Esophagus squamous epithelium (tissue), 5 donors: ENCODE measurements at regions not wholly inside any gene's neighbourhood (a gene's known extent, or its start where the extent isn't known, plus 50 kb on each side); places are given as distances from the start of the nearest gene placed in this dataset.
"Not testable (repeated sequence)": the region's sequence is repeated elsewhere in the genome, so short reads cannot be mapped to it uniquely, and the experiment has no call there.

Experiments
- DNase-seq: peaks from one replicate; lab custom pipeline; 2025; lab: John Stamatoyannopoulos, UW
- H3K27ac ChIP-seq, 4 donors: fragments of 200-600 bp; sonication (generic); one replicate each; pipeline ENCODE4 v1.5.1; 2016 to 2019; ENCODE audit warnings: mild to moderate bottlenecking in 1 of 4
- H3K27me3 ChIP-seq, 4 donors: fragments of 200-600 bp; sonication (generic); 1 replicate in 3 of 4; 2 replicates in 1 of 4; pipeline versions ENCODE4 v1.5.1 to v1.6.0; 2017 to 2021; ENCODE audit warnings: antibody characterized with exemption in 1 of 4
- H3K36me3 ChIP-seq, 3 donors: fragments of 200-600 bp; sonication (generic); one replicate each; pipeline ENCODE4 v1.5.1; 2016 to 2019
- H3K4me1 ChIP-seq, 3 donors: fragments of 200-600 bp; sonication (generic); one replicate each; pipeline ENCODE4 v1.5.1; 2017 to 2019
- H3K4me3 ChIP-seq, 4 donors: fragments of 200-600 bp; sonication (generic); 1 replicate in 3 of 4; 2 replicates in 1 of 4; pipeline ENCODE4 v1.5.1; 2016 to 2019; ENCODE audit warnings: mild to moderate bottlenecking in 2 of 4, moderate library complexity in 1 of 4
- H3K9me3 ChIP-seq, 3 donors: fragments of 200-600 bp; sonication (generic); one replicate each; pipeline ENCODE4 v1.5.1; 2016 to 2019
- POLR2A ChIP-seq, 4 donors: fragments of 450-650 bp; IDR thresholded peaks; one replicate each; pipeline ENCODE4 v1.6.1; 2017; ENCODE audit warnings: antibody characterized with exemption in 4 of 4, mild to moderate bottlenecking in 4 of 4, moderate library complexity in 3 of 4
- WGBS, 2 donors: methylation state at CpG; one replicate each; pipeline ENCODE4 v1.1.5; 2018; 5-methylcytosine and 5-hydroxymethylcytosine counted together
- intact Hi-C: fragments of 100-400 bp; cut with DNase I; formaldehyde crosslinking; loops from one replicate; pipeline ENCODE4 v1.15.0; 2022
- TF ChIP-seq, protein P1 (sequence below), 6 experiments: fragments of 450-650 bp in 4 of 6; fragments of 200-600 bp in 2 of 6; sonication (generic) in 2 of 6; IDR thresholded peaks; one replicate each; pipeline ENCODE4 v1.5.1; 2016 to 2019; ENCODE audit warnings: antibody characterized with exemption in 6 of 6, mild to moderate bottlenecking in 4 of 6, moderate library complexity in 4 of 6
- donor health status: DM: yes; HTN: yes; CAD: no.

DNA sequence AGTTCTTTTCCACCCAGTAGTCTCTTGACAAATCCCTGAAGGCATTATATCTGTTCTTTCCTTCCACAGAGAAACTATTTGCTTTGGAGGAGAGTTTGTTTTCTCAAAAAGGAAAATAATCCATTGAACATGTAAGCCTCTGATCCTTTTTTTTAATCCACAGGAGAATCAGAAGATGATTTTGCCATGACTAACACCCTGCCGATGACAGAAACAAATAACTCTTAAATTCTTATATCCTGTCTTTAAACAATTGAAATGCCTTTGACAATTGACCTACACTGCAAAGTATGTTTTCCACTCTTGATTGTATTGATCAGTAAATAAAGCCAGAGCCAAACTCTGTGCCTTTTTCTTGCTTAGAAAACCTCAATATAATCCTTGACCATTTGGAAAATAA lies 666.4 kb upstream of the CTNND2 start:
- Histone ChIP-seq H3K27me3 (no peaks in the 10 kb centered on the region), H3K4me3 (no peak overlapping the region), H3K36me3 (no peaks in the 10 kb centered on the region), H3K4me1 (no peaks in the 10 kb centered on the region), H3K9me3 (peaks cover 0 to 16% (median 0%) of the 10 kb centered on the region in 3 donors), H3K27ac (no peak overlapping the region)
- no peak for DNase-seq
- 20 to 50% methylated on average over 1 of the region's 1 CpG for WGBS, 2 donors
- intact Hi-C loops, result no loop called here
- no peak for TF ChIP-seq POLR2A (IDR thresholded peaks at IDR 0.05)
- TF ChIP-seq, protein P1, sequence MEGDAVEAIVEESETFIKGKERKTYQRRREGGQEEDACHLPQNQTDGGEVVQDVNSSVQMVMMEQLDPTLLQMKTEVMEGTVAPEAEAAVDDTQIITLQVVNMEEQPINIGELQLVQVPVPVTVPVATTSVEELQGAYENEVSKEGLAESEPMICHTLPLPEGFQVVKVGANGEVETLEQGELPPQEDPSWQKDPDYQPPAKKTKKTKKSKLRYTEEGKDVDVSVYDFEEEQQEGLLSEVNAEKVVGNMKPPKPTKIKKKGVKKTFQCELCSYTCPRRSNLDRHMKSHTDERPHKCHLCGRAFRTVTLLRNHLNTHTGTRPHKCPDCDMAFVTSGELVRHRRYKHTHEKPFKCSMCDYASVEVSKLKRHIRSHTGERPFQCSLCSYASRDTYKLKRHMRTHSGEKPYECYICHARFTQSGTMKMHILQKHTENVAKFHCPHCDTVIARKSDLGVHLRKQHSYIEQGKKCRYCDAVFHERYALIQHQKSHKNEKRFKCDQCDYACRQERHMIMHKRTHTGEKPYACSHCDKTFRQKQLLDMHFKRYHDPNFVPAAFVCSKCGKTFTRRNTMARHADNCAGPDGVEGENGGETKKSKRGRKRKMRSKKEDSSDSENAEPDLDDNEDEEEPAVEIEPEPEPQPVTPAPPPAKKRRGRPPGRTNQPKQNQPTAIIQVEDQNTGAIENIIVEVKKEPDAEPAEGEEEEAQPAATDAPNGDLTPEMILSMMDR (IDR thresholded peaks at IDR 0.05), result no peak

DNA sequence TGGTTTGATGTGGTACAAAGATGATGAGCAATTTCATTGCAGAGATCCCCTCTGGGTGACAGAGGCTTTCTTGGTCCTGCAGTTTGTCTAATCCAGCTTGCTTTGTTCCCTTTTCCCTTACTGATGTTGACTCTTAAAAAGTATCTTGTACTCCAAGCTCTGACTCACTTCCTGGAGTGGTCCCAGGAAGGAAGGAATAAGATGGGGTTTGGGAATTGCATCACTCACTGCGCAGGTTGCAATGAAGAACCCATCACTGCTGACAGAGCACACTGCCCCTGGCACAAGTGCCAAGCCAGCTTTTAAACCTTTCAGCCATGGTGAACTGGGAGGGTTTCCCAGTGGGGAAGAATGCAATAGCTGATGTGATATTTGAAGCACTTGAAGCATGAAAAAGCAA lies 662.2 kb upstream of the CTNND2 start:
- intact Hi-C loops, result no loop called here
- WGBS, 2 donors, result 75 to 90% methylated on average over 1 of the region's 1 CpG
- TF ChIP-seq, protein P1 (IDR thresholded peaks at IDR 0.05), result no peak
- TF ChIP-seq POLR2A (IDR thresholded peaks at IDR 0.05), result no peak

GRCh38 chr5:12557012-12557411 lies 652.8 kb upstream of the CTNND2 start:
- H3K9me3 ChIP-seq, result no peaks in the 10 kb centered on the region
- H3K4me3 ChIP-seq, result no peak overlapping the region
- H3K27me3 ChIP-seq, result no peaks in the 10 kb centered on the region
- H3K36me3 ChIP-seq, result no peaks in the 10 kb centered on the region
- no peak overlapping the region for H3K27ac ChIP-seq
- WGBS, 2 donors, result 51 to 59% methylated on average over 2 of the region's 2 CpGs
- intact Hi-C loops, result no loop called here
- no peaks in the 10 kb centered on the region for H3K4me1 ChIP-seq
- no peak for DNase-seq
- TF ChIP-seq POLR2A (IDR thresholded peaks at IDR 0.05), result no peak
- TF ChIP-seq, protein P1 (IDR thresholded peaks at IDR 0.05), result no peak

More for the DNA sequence above, 662.2 kb upstream of the CTNND2 start:
- Histone ChIP-seq H3K27ac (no peak overlapping the region), H3K36me3 (no peaks in the 10 kb centered on the region), H3K4me1 (no peaks in the 10 kb centered on the region), H3K27me3 (no peaks in the 10 kb centered on the region), H3K4me3 (no peak overlapping the region), H3K9me3 (no peaks in the 10 kb centered on the region)
- no peak for DNase-seq

- Histone ChIP-seq H3K36me3 (no peaks in the 10 kb centered on the region), H3K4me1 (no peaks in the 10 kb centered on the region), H3K27me3 (no peaks in the 10 kb centered on the region), H3K27ac (no peak overlapping the region), H3K4me3 (no peak overlapping the region), H3K9me3 (no peaks in the 10 kb centered on the region)
- TF ChIP-seq POLR2A (IDR thresholded peaks at IDR 0.05), result no peak
- TF ChIP-seq, protein P1 (IDR thresholded peaks at IDR 0.05), result no peak
- intact Hi-C loops, result no loop called here
- no peak for DNase-seq
- 85 to 94% methylated on average over 1 of the region's 1 CpG for WGBS, 2 donors
Measured at GRCh38 chr5:12526113-12526512, 621.9 kb upstream of the CTNND2 start.

GRCh38 chr5:12522116-12522515 lies 617.9 kb upstream of the CTNND2 start:
- no peak for DNase-seq
- no peaks in the 10 kb centered on the region for H3K4me1 ChIP-seq
- H3K27ac ChIP-seq, result no peak overlapping the region
- no peak for TF ChIP-seq POLR2A (IDR thresholded peaks at IDR 0.05)
- TF ChIP-seq, protein P1 (IDR thresholded peaks at IDR 0.05), result no peak
- H3K36me3 ChIP-seq, result no peaks in the 10 kb centered on the region
- H3K27me3 ChIP-seq, result no peaks in the 10 kb centered on the region
- H3K9me3 ChIP-seq, result no peaks in the 10 kb centered on the region
- H3K4me3 ChIP-seq, result no peak overlapping the region
- intact Hi-C loops, result no loop called here
- WGBS, 2 donors, result 53% methylated on average over 5 of the region's 5 CpGs

- H3K27me3 ChIP-seq, H3K27ac ChIP-seq, H3K36me3 ChIP-seq, intact Hi-C loops, H3K4me1 ChIP-seq, H3K4me3 ChIP-seq, DNase-seq, H3K9me3 ChIP-seq: not testable (repeated sequence)
- 59 to 60% methylated on average over 1 of the region's 1 CpG for WGBS, 2 donors
Measured at GRCh38 chr5:12504983-12505382, 600.7 kb upstream of the CTNND2 start.
